K562 (cell line): ENCODE measurements at regions not wholly inside any gene's neighbourhood (a gene's known extent, or its start where the extent isn't known, plus 50 kb on each side); places are given as distances from the start of the nearest gene placed in this dataset.

Experiments
- ATAC-seq: fragments of 200-7000 bp; cut with Tn5 transposase; 3 replicates; pipeline ENCODE4 v1.9.1; 2020; ENCODE audit warnings: moderate library complexity
- BruUV-seq: library from RNA; stranded (reverse); fragments of 400-500 nt; replicated peaks from 2 replicates; lab custom pipeline; 2021; lab: Mats Ljungman, UMichigan
- CTCF ChIA-PET: fragments of 300-600 bp; formaldehyde crosslinking; extraction: SDS; loops from one replicate; lab custom pipeline; 2021; ENCODE audit warnings: low intra/inter-chr PET ratio; lab: Yijun Ruan, JAX
- POLR2A ChIA-PET: fragments of 300-600, 350-650 bp; sonication (Branson Sonifier 250); formaldehyde crosslinking; extraction: SDS; loops from one replicate; lab custom pipeline; 2021; ENCODE audit warnings: antibody characterized with exemption, inconsistent platforms; lab: Yijun Ruan, JAX
- DNase-seq, 4 experiments: peaks; one replicate each; pipeline versions ENCODE4 v3.0.0 to v3.0.0-alpha.2; 2011 to 2018; ENCODE audit warnings: low spot score in 3 of 4, mixed read lengths in 3 of 4; ENCODE audit errors: extremely low read depth in 1 of 4
- FAIRE-seq: peaks from 2 replicates; lab custom pipeline; 2011; peaks lifted over from hg19 to GRCh38; lab: Jason Lieb, UNC
- H2AFZ ChIP-seq: 2 replicates; pipeline ENCODE4 v1.6.0; 2011; ENCODE audit warnings: low read depth, low read length, control low read depth, inconsistent platforms
- H3K27ac ChIP-seq: fragments of 200-600 bp; 3 replicates; pipeline ENCODE4 v1.8.0; 2011; ENCODE audit warnings: low read depth, mild to moderate bottlenecking, control low read depth, inconsistent platforms, low read length, moderate library complexity, mixed read lengths; ENCODE audit errors: extremely low read depth
- H3K27me3 ChIP-seq, 2 experiments: fragments of 300-600 bp in 1 of 2; 2 replicates in 1 of 2; 3 replicates in 1 of 2; pipeline versions ENCODE4 v1.6.0 to v1.8.0; 2011; ENCODE audit warnings: inconsistent platforms in 2 of 2, low read length in 2 of 2, mild to moderate bottlenecking in 1 of 2, mixed read lengths in 1 of 2, moderate library complexity in 1 of 2; ENCODE audit not compliant: control insufficient read depth in 2 of 2, insufficient read depth in 2 of 2
- H3K36me3 ChIP-seq: fragments of 300-600 bp; 3 replicates; pipeline ENCODE4 v1.8.0; 2011; ENCODE audit warnings: mild to moderate bottlenecking, low read length, inconsistent platforms; ENCODE audit not compliant: control insufficient read depth, insufficient read depth
- H3K4me1 ChIP-seq, 2 experiments: fragments of 200-600 bp in 1 of 2; replicated peaks in 1 of 2; 2 replicates in 1 of 2; 3 replicates in 1 of 2; pipeline versions ENCODE4 v1.5.1 to v1.8.0; 2011; ENCODE audit warnings: inconsistent platforms in 2 of 2, low read length in 2 of 2, mild to moderate bottlenecking in 1 of 2, mixed read lengths in 1 of 2, moderate library complexity in 1 of 2; ENCODE audit not compliant: control insufficient read depth in 2 of 2, insufficient read depth in 2 of 2
- H3K4me2 ChIP-seq: 2 replicates; pipeline ENCODE4 v1.6.1; 2011; ENCODE audit warnings: low read length, control low read depth, inconsistent platforms, mixed read lengths; ENCODE audit not compliant: insufficient read depth
- H3K4me3 ChIP-seq: fragments of 200-600 bp; sonication (generic), shearing (Covaris generic); 2 replicates; pipeline ENCODE4 v1.5.1; 2016; ENCODE audit warnings: control low read depth, inconsistent platforms
- H3K79me2 ChIP-seq: fragments of 200-600 bp; 3 replicates; pipeline ENCODE4 v1.8.0; 2011; ENCODE audit warnings: low read length, inconsistent platforms; ENCODE audit not compliant: control insufficient read depth, insufficient read depth
- H3K9ac ChIP-seq, 2 experiments: 2 replicates each; pipeline versions ENCODE4 v1.6.0 to v1.6.1; 2011; ENCODE audit warnings: low read depth in 2 of 2, low read length in 2 of 2, control low read depth in 1 of 2, inconsistent platforms in 1 of 2, mild to moderate bottlenecking in 1 of 2, mixed read lengths in 1 of 2; ENCODE audit not compliant: insufficient read depth in 1 of 2
- H3K9me1 ChIP-seq: one replicate; pipeline ENCODE4 v1.6.0; 2011; ENCODE audit warnings: inconsistent platforms, mild to moderate bottlenecking, low read length, moderate library complexity; ENCODE audit not compliant: control insufficient read depth, insufficient read depth
- H3K9me3 ChIP-seq: replicated peaks from 2 replicates; pipeline ENCODE4 v1.5.1; 2011; ENCODE audit warnings: low read depth, low read length, inconsistent platforms; ENCODE audit not compliant: control insufficient read depth, insufficient read depth
- H4K20me1 ChIP-seq: replicated peaks from 2 replicates; pipeline ENCODE4 v1.6.1; 2011; ENCODE audit warnings: low read length, inconsistent platforms, mixed read lengths; ENCODE audit not compliant: control insufficient read depth, insufficient read depth
- CTCF ChIP-seq, 3 experiments: IDR thresholded peaks in 2 of 3; conservative IDR thresholded peaks in 1 of 3; 2 replicates each; pipeline ENCODE4 v1.5.1; 2011 to 2012; ENCODE audit warnings: low read length in 3 of 3, mild to moderate bottlenecking in 3 of 3, control low read depth in 2 of 3, improper control_type of control experiment in 1 of 3, inconsistent platforms in 1 of 3, low read depth in 1 of 3, mixed read lengths in 1 of 3, moderate library complexity in 1 of 3; ENCODE audit not compliant: insufficient read depth in 2 of 3
- HCFC1 ChIP-seq: IDR thresholded peaks from 2 replicates; pipeline ENCODE4 v1.6.1; 2012; ENCODE audit warnings: low read depth, low read length, improper control_type of control experiment
- WGBS: fragments of 100-300 bp; shearing (Covaris generic); methylation state at CpG from one replicate; pipeline ENCODE4 v1.1.6; 2016; ENCODE audit warnings: low coverage, mixed read lengths; ENCODE audit not compliant: insufficient coverage; ENCODE audit errors: missing lambda C conversion rate; 5-methylcytosine and 5-hydroxymethylcytosine counted together
- in situ Hi-C: fragments of 300-500 bp; cut with MboI; formaldehyde crosslinking; loops from 4 replicates; pipeline ENCODE4 v1.15.0; 2018; ENCODE audit warnings: inconsistent platforms, mixed read lengths
- intact Hi-C: fragments of 100-400 bp; cut with micrococcal nuclease; formaldehyde crosslinking; loops from 2 replicates; pipeline ENCODE4 v1.14.2; 2022

GRCh38 chr3:145776782-145777408 is 384.1 kb downstream of the PLOD2 start:
- CTCF ChIA-PET: no interaction called here
- intact Hi-C loops: no loop called here
- FAIRE-seq: peak; percentile 48

More at GRCh38 chr3:145776782-145777408, 384.1 kb downstream of the PLOD2 start:
- TF ChIP-seq HCFC1 (no peak), CTCF (IDR thresholded peaks at IDR 0.05 in 2 of 3, conservative IDR thresholded peaks at IDR 0.05 in 1 of 3; ENCODE audit: insufficient read depth in 2 of 3, low read depth in 1 of 3, low read length in 3 of 3) (peak in 2 of 3 experiments; percentile 7 to 19; a peak in 1 of 6 replicates)
- Histone ChIP-seq H3K9me3 (no peaks in the 10 kb centered on the region), H3K27ac (no peak overlapping the region), H3K4me3 (no peak overlapping the region), H3K9me1 (no peaks in the 10 kb centered on the region), H3K4me1 (no peaks in the 10 kb centered on the region), H3K79me2 (no peaks in the 10 kb centered on the region), H2AFZ (no peak overlapping the region), H4K20me1 (no peaks in the 10 kb centered on the region), H3K36me3 (no peaks in the 10 kb centered on the region), H3K27me3 (no peaks in the 10 kb centered on the region), H3K4me2 (no peak overlapping the region), H3K9ac (no peak overlapping the region)
- 0% methylated on average over 4 of the region's 4 CpGs for WGBS
- no peak for ATAC-seq
- in situ Hi-C loops: no loop called here
- POLR2A ChIA-PET: no interaction called here
- DNase-seq: peak; percentile 3 to 27 (median 14)
- no TSS peak for BruUV-seq
